ENCODE measurements at regions not wholly inside any gene's neighbourhood (a gene's known extent, or its start where the extent isn't known, plus 50 kb on each side); places are given as distances from the start of the nearest gene placed in this dataset.

DNA sequence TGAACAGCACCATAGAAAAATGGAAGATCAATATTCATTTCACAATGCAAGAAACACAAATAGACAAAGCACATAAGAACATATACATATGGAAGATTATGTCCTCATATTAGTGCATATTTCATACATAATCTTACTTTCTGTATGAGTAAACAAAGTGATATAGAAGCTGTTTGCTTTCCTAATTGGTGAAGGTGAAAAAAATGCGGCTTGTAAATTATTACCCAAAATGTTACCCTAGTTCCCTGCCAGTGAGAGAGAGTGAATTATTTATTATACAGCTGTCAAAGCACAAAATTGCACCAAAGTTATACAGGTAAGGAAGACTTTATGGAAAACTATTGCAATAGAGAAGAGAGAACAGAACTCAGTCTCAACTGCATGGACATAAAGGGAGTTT is 1485.0 kb upstream of the CDH9 start:
- H3K56ac ChIP-seq (replicated peaks; ENCODE audit: insufficient read length, low read depth, low read length), result no peak overlapping the region
- no peak overlapping the region for H3K4ac ChIP-seq (replicated peaks; ENCODE audit: insufficient read length, low read depth, low read length)
- H3K27me3 ChIP-seq (replicated peaks in 1 of 4; ENCODE audit: control insufficient read depth in 3 of 4, extremely low read depth in 1 of 4, insufficient read depth in 3 of 4, low read length in 3 of 4), result no peaks in the 10 kb centered on the region
- H3K9ac ChIP-seq (replicated peaks in 1 of 4; ENCODE audit: extremely low read depth in 1 of 4, low read depth in 3 of 4, low read length in 3 of 4), result no peak overlapping the region
- no peak overlapping the region for H3K4me2 ChIP-seq (ENCODE audit: insufficient read depth in 1 of 2, low read depth in 2 of 2, low read length in 2 of 2)
- H4K8ac ChIP-seq (ENCODE audit: extremely low read depth, insufficient read depth, low read length), result no peak overlapping the region
- ChIA-PET CTCF (ENCODE audit: partially characterized antibody) (interaction anchor here (0.7 to 0.9 kb wide), 2 partner anchors 146 to 187 kb away, joined by 3 read pairs; no protein-coding TSS in a partner anchor), POLR2A (ENCODE audit: partially characterized antibody) (no interaction called here)
- no peaks in the 10 kb centered on the region for H3K4me1 ChIP-seq (replicated peaks in 1 of 4; ENCODE audit: control insufficient read depth in 3 of 4, insufficient read depth in 4 of 4, low read length in 3 of 4)
- 100% methylated on average over 1 of the region's 1 CpG; no CpG with 5 or more reads in 1 of the 2 experiments for WGBS, 2 experiments (ENCODE audit: extremely low coverage in 1 of 2, insufficient coverage in 1 of 2, insufficient read length in 1 of 2, insufficient replicate concordance in 2 of 2, low coverage in 1 of 2, low lambda C conversion rate in 2 of 2, missing lambda C conversion rate in 1 of 2)
- H2BK12ac ChIP-seq (ENCODE audit: low read depth, low read length), result no peak overlapping the region
- DNase-seq (ENCODE audit: low read depth in 1 of 2, low spot score in 2 of 2), result no peak
- no peak overlapping the region for H2AK5ac ChIP-seq (ENCODE audit: low read depth, low read length)
- H3K14ac ChIP-seq (ENCODE audit: insufficient read length), result no peak overlapping the region
- no peak overlapping the region for H2BK120ac ChIP-seq (replicated peaks; ENCODE audit: low read depth, low read length)
- H3K36me3 ChIP-seq (ENCODE audit: control insufficient read depth in 2 of 4, insufficient read depth in 4 of 4, low read length in 3 of 4), result no peaks in the 10 kb centered on the region
- no peaks in the 10 kb centered on the region for H3K23me2 ChIP-seq (ENCODE audit: low read depth, low read length)
- no peak overlapping the region for H3K18ac ChIP-seq (ENCODE audit: extremely low read depth, low read length)
- no peak overlapping the region for H3K27ac ChIP-seq (ENCODE audit: low read depth, low read length)
- H2AFZ ChIP-seq (ENCODE audit: low read length), result no peak overlapping the region
- H3K79me1 ChIP-seq (ENCODE audit: low read depth, low read length), result no peaks in the 10 kb centered on the region
- no peak overlapping the region for H4K5ac ChIP-seq (ENCODE audit: insufficient read length, low read depth, low read length)
- H3K23ac ChIP-seq (ENCODE audit: insufficient read length), result no peak overlapping the region
- H4K91ac ChIP-seq (replicated peaks; ENCODE audit: insufficient read length, low read length), result no peak overlapping the region
- H4K20me1 ChIP-seq (replicated peaks in 1 of 2; ENCODE audit: control insufficient read depth in 1 of 2, insufficient read depth in 2 of 2, low read length in 2 of 2), result no peaks in the 10 kb centered on the region
- H3K4me3 ChIP-seq (ENCODE audit: extremely low read depth in 1 of 4, insufficient read depth in 2 of 4, low read depth in 3 of 4, low read length in 4 of 4), result no peak overlapping the region
- no peak overlapping the region for H2BK15ac ChIP-seq (ENCODE audit: low read length)
- TF ChIP-seq KDM4A (IDR thresholded peaks at IDR 0.05; ENCODE audit: low read depth, low read length, severe bottlenecking) (no peak), PHF8 (conservative IDR thresholded peaks at IDR 0.05; ENCODE audit: low read depth, low read length) (no peak), HDAC6 (IDR thresholded peaks at IDR 0.05; ENCODE audit: low read depth, low read length) (no peak), ZNF274 (IDR thresholded peaks at IDR 0.05; ENCODE audit: borderline replicate concordance, extremely low read depth, low read length) (no peak), TBP (IDR thresholded peaks at IDR 0.05; ENCODE audit: low read depth, low read length) (no peak), MAFK (IDR thresholded peaks at IDR 0.05; ENCODE audit: low read depth, low read length) (no peak)
- TF ChIP-seq, protein P1, sequence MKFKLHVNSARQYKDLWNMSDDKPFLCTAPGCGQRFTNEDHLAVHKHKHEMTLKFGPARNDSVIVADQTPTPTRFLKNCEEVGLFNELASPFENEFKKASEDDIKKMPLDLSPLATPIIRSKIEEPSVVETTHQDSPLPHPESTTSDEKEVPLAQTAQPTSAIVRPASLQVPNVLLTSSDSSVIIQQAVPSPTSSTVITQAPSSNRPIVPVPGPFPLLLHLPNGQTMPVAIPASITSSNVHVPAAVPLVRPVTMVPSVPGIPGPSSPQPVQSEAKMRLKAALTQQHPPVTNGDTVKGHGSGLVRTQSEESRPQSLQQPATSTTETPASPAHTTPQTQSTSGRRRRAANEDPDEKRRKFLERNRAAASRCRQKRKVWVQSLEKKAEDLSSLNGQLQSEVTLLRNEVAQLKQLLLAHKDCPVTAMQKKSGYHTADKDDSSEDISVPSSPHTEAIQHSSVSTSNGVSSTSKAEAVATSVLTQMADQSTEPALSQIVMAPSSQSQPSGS (IDR thresholded peaks at IDR 0.05; ENCODE audit: low read length), result no peak
- TF ChIP-seq, protein P2, sequence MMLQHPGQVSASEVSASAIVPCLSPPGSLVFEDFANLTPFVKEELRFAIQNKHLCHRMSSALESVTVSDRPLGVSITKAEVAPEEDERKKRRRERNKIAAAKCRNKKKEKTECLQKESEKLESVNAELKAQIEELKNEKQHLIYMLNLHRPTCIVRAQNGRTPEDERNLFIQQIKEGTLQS (IDR thresholded peaks at IDR 0.05; ENCODE audit: insufficient read depth, low read depth, low read length), result no peak
- no peaks in the 10 kb centered on the region for H3K79me2 ChIP-seq (ENCODE audit: control insufficient read depth in 1 of 2, insufficient read depth in 2 of 2, low read length in 2 of 2)
- no peak overlapping the region for H2BK20ac ChIP-seq (ENCODE audit: low read length)
- FAIRE-seq, result no peak
- H2BK5ac ChIP-seq (ENCODE audit: low read depth, low read length), result no peak overlapping the region
- H3K9me3 ChIP-seq (ENCODE audit: insufficient read depth in 2 of 2, low read depth in 1 of 2, low read length in 1 of 2), result peaks cover 4 to 14% of the 10 kb centered on the region in 2 experiments; a peak in 1 of 4 replicates

Measured in H1 (cell line).